ENCODE measurements at regions not wholly inside any gene's neighbourhood (a gene's known extent, or its start where the extent isn't known, plus 50 kb on each side); places are given as distances from the start of the nearest gene placed in this dataset.

DNA sequence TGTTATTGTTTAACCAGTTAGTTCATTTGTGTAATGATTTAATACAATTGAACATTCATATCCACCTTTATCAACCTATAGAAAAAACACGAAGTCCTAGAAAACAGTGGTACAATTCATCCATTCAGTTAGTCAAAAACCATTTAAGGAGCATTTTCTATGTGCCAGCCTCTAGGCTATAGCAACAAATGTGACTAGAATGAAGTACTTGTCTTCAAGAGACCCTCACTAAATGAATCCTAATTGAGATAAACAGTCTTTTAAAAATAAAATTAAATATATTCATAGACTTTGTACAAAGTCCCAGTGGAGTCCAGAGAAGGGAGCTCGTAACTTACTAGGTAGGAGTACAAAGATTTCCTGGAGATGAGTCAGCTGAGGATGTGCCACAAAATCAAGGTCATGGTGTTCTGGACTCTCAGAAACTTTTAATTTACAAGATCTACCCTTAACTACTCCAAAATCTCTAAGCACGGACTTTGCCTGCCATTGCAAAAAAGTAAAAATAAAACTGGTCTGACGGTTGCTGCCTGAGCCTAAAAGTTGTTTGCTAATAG lies 430.7 kb upstream of the DCN start:
- in situ Hi-C loops (cut with HindIII; ENCODE audit: low sequenced_read_pairs): no loop called here

- in situ Hi-C loops (cut with HindIII; ENCODE audit: low sequenced_read_pairs): no loop called here
These were observed 427.9 kb upstream of the DCN start for GRCh38 chr12:91610561-91610960.

DNA sequence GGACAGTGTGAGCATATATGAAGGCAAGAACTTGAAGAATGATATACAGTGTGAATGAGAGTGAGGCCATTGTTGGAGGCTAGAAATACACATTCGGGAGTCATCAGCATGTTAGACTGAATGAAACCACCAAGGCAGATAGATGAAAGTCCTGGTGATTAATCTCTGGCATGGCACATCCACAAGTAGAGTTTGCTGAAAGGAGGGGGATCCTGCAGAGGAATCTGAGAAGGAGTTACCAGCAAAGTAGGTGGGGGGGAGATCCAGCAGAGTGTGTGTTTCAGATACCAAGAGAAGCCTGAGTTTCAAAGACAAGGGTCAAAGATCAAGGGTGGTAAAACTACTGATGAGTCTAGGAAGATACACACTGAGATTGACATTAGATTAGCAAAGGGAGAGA lies 426.7 kb upstream of the DCN start:
- in situ Hi-C loops (cut with HindIII; ENCODE audit: low sequenced_read_pairs): no loop called here

DNA sequence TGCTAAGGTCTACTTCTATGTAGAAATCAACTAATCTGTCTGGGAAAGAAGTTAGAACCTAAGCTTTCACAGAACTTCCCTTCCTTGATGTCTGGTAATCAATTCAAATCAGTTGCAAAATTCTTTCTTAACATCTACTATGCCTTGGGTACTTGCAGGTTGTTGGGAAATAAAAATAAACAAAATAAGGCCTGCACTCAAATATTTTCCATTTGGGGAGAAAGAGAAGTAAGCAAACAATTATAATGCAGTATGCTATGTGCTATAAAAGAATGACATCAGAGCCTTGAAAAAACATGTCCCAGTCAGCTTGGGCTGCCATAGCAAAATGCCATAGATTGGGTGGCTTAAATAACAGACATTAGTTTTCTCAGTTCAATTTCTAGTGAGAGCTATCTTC lies 425.9 kb upstream of the DCN start:
- in situ Hi-C loops (cut with HindIII; ENCODE audit: low sequenced_read_pairs): no loop called here

DNA sequence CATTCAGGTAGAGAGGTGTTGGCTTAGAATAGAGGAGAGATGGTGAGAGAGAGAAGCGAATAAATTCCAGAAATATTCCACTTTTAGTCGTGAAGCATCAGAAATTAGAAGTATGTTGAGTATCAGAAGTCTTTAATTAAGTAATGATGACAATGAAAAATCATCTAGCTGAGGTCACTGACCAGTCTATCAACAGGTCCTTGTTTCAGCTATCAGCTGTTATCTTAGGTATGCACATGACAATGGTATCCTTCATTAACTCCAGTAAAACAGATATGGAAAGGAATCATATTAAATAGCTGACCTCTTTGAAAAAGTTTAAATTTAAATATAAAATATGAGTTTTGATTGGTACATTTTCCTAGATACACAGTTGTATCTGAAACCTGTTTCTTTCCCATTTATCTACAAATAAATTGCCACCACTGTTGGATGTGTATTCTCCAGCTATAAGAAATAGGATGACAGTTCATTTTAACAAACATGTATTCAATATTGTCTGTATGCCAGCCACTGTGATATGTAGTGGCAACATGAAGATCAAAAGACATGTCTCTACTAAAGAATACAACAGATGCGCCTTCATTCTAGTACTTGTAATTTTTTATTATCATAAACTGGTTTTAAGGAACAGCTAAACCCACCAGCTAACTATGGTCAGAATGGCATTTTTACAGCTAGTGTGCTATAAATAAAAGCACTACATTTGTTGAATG lies 424.2 kb upstream of the DCN start:
- in situ Hi-C loops (cut with HindIII; ENCODE audit: low sequenced_read_pairs): no loop called here

DNA sequence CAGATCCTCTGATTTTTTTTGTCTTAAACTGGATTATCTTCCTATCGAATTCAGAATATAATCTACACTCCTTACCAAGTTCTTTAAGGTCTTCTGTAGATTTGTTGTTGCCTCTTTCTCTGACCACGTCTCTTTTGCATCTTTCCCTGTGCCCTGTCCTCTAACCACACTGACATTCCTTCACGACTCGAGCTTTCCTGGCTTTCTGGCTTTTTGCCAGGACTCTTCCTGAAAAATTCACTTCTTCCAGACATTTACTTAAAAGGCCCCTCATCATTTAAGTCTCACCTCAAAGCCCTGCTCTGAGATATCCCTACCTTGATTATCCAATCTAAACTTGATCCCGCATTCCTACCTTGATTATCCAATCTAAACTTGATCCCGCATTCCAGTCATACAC lies 422.3 kb upstream of the DCN start:
- in situ Hi-C loops (cut with HindIII; ENCODE audit: low sequenced_read_pairs): no loop called here

DNA sequence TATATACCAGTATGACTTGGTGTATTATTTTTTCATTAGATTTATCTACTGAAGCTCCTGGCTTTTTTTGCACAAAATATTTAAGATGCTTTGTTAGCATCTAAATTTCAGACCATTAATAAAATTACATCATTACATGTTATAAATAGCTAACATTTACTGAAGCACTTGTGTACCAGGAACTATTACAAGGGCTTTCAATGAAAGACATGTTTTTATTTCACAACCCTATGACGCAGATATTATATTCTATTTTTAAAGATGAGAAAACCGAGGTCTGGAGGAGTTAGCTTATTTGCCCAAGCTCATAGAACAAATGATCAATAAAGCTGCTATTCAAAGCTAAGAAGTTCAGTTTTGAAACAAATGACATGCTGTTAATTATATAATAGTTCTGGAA lies 420.4 kb upstream of the DCN start:
- in situ Hi-C loops (cut with HindIII; ENCODE audit: low sequenced_read_pairs): no loop called here

DNA sequence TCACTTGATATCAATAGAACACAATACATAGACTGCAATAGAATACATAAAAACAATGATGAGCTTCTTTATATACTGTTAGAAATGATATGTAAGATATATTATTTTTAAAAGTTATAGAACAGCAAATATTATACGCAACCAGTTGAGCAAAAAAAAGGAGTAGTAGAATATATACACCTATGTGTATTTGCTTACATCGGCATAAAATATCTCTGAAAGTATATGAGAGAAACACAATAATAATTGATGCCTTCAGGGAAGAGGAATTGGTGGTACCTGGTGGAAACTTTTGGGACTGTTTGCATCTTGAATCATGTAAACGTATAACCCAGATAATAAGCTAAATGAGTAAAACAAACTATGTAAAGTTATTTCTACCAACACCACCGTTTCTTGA lies 418.4 kb upstream of the DCN start:
- in situ Hi-C loops (cut with HindIII; ENCODE audit: low sequenced_read_pairs): no loop called here

GRCh38 chr12:91594715-91595114 lies 412.1 kb upstream of the DCN start:
- in situ Hi-C loops (cut with HindIII; ENCODE audit: low sequenced_read_pairs): no loop called here

DNA sequence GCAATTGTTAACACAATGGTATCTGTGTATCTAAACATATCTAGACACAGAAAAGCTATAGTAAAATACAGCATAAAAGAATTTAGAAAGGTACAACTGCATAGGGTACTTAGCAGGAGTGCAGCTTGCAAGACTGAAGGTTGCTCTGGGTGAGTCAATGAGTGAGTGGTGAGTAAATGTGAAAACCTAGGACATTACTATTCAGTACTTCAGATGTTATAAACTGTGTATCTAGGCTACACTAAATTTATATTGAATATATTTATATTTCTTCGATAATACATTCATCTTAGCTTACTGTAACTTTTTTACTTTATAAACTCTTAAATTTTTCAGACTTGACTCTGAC lies 409.0 kb upstream of the DCN start:
- in situ Hi-C loops (cut with HindIII; ENCODE audit: low sequenced_read_pairs): no loop called here

GRCh38 chr12:91590966-91591638 lies 408.5 kb upstream of the DCN start:
- in situ Hi-C loops (cut with HindIII; ENCODE audit: low sequenced_read_pairs): no loop called here

- in situ Hi-C loops (cut with HindIII; ENCODE audit: low sequenced_read_pairs): no loop called here
These were observed 406.3 kb upstream of the DCN start for GRCh38 chr12:91588874-91589454.

GRCh38 chr12:91586015-91586414 lies 403.4 kb upstream of the DCN start:
- in situ Hi-C loops (cut with HindIII; ENCODE audit: low sequenced_read_pairs): no loop called here

DNA sequence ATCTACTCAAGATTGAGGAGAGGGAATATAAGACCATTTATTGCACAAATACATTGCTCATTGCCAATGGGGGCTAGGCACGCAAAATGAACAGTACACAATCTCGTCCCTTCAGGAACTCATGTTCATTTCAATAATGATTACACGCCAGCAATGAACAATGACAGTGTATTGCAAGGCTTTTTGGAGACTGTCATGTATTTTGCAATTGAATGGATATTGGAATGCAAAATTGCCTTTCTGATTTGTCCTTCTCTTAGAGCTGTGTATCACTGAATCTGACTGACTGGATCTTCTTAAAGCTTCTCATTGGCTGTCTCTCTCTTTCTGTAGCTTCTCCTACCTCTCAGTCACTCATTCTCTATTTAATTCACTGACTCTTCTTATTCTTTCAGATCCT lies 400.2 kb upstream of the DCN start:
- in situ Hi-C loops (cut with HindIII; ENCODE audit: low sequenced_read_pairs): no loop called here

DNA sequence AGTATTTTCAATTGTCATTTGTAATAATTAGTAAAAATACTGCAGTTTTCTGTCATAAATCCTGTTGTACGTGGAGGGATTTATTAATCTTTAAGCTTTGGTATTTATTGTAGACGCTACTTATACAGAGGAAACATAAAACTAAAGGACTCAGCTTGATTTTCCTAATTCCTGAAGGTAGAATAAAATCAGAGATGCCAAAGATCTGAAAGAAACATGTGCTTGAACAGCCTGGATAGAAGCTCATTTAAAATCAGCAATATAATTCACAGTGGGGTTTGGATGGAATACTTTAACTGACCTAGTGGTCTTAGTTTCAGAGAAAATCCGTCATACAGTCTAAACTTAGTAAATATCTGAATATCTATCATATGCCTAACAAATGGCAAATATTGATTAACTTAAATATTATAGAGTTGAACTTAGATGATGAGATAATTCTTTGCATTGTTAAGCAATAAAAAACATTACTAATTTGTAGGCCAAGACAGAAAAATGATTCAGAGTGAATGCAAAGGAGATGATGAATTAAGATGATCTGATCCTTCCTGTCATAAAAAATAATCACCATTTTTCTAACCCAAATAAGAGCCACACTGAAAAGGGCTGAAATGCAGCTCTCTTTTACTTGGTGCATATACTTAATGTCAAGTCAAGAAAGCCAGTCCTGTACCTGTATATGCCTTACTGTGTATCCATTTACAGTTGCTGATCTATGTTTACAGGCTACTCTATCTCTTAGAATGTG lies 397.1 kb upstream of the DCN start:
- in situ Hi-C loops (cut with HindIII; ENCODE audit: low sequenced_read_pairs): no loop called here

GRCh38 chr12:91577586-91578539 lies 395.2 kb upstream of the DCN start:
- in situ Hi-C loops (cut with HindIII; ENCODE audit: low sequenced_read_pairs): no loop called here

- in situ Hi-C loops (cut with HindIII; ENCODE audit: low sequenced_read_pairs): no loop called here
These were observed 393.8 kb upstream of the DCN start for GRCh38 chr12:91576432-91576831.

DNA sequence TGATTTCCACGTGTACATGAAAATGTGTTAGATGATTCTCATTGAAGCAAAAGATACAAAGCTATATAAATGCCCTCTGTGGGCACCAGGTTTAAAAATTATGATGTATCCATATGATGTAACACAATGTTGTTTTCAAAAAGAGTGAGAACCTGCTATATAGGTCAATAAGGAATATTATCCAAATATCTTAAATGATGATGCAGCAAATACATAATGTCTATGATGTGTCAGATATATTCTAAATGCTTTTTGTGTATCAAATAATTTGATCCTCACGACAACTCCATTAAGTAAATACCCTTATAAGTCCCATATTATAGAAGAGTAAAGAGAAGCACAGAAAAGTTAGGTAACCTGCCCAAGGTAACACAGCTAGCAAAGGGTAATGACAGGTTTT lies 393.0 kb upstream of the DCN start:
- in situ Hi-C loops (cut with HindIII; ENCODE audit: low sequenced_read_pairs): no loop called here

GRCh38 chr12:91574975-91575374 lies 392.4 kb upstream of the DCN start:
- in situ Hi-C loops (cut with HindIII; ENCODE audit: low sequenced_read_pairs): no loop called here

DNA sequence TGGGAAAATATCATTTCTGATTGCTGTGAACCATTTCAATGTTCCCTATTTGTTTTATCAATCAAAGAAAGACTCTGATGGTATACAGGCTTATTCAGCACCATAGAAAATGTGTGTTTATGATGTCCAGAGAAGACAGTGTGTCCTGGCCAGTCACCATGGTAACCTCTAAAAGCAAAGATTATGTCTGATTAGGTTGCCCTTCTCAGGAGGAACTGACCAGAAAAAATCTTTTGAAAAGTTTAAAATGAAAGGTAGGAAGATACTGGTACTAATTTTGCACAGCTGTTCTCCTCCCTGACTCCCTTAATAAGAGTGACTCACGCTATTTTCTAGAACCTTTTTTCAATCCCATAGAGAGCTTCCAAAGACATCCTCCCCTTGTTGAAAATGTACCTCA lies 391.8 kb upstream of the DCN start:
- in situ Hi-C loops (cut with HindIII; ENCODE audit: low sequenced_read_pairs): no loop called here

Data from DLD1 (cell line).